PC-9 (cell line): ENCODE measurements at regions not wholly inside any gene's neighbourhood (a gene's known extent, or its start where the extent isn't known, plus 50 kb on each side); places are given as distances from the start of the nearest gene placed in this dataset.

ENCODE experiments used
- BruUV-seq: library from RNA; stranded (reverse); fragments of 400-500 nt; replicated peaks from 2 replicates; lab custom pipeline; 2021; lab: Mats Ljungman, UMichigan
- CTCF ChIA-PET: fragments of 300-600 bp; sonication (Branson Sonifier 250); formaldehyde crosslinking; loops from one replicate; lab custom pipeline; 2022; ENCODE audit warnings: antibody characterized with exemption; lab: Charles Lee
- POLR2A ChIA-PET: fragments of 300-600 bp; sonication (Branson Sonifier 250); formaldehyde crosslinking; loops from one replicate; lab custom pipeline; 2022; ENCODE audit warnings: antibody characterized with exemption; ENCODE audit not compliant: unreplicated experiment; lab: Charles Lee
- DNase-seq, 2 experiments: peaks; one replicate each; pipeline versions ENCODE4 v3.0.0 to v3.0.0-alpha.2; 2015 to 2022; ENCODE audit warnings: mixed read lengths in 1 of 2
- H2AFZ ChIP-seq: fragments of 200-600 bp; sonication (generic); 2 replicates; pipeline ENCODE4 v1.8.1; 2017; ENCODE audit warnings: antibody characterized with exemption
- H3F3A ChIP-seq: fragments of 200-600 bp; sonication (generic); 2 replicates; pipeline ENCODE4 v1.8.1; 2017; ENCODE audit warnings: antibody characterized with exemption, mild to moderate bottlenecking, low read depth; ENCODE audit not compliant: insufficient read depth
- H3K27ac ChIP-seq: fragments of 200-600 bp; sonication (generic); 2 replicates; pipeline ENCODE4 v1.6.1; 2016; ENCODE audit warnings: mixed run types
- H3K27me3 ChIP-seq: fragments of 200-600 bp; sonication (generic); 2 replicates; pipeline ENCODE4 v1.6.1; 2016; ENCODE audit warnings: low read depth, mixed run types; ENCODE audit not compliant: insufficient read depth
- H3K36me3 ChIP-seq: fragments of 200-600 bp; sonication (generic); 2 replicates; pipeline ENCODE4 v1.6.1; 2016; ENCODE audit warnings: low read depth, mixed run types
- H3K4me1 ChIP-seq: fragments of 200-600 bp; sonication (generic); replicated peaks from 2 replicates; pipeline ENCODE4 v1.6.1; 2016; ENCODE audit warnings: mixed run types; ENCODE audit not compliant: insufficient read depth
- H3K4me2 ChIP-seq: fragments of 200-600 bp; sonication (generic); 2 replicates; pipeline ENCODE4 v1.6.1; 2017; ENCODE audit warnings: mixed run types
- H3K4me3 ChIP-seq: fragments of 200-600 bp; sonication (generic); 2 replicates; pipeline ENCODE4 v1.6.1; 2016; ENCODE audit warnings: mixed run types
- H3K79me2 ChIP-seq: fragments of 200-600 bp; sonication (generic); 2 replicates; pipeline ENCODE4 v1.6.1; 2017; ENCODE audit warnings: low read depth, mixed run types
- H3K9me2 ChIP-seq: fragments of 200-600 bp; sonication (generic); 2 replicates; pipeline ENCODE4 v1.8.1; 2017; ENCODE audit warnings: mild to moderate bottlenecking; ENCODE audit not compliant: insufficient read depth
- H3K9me3 ChIP-seq: fragments of 200-600 bp; sonication (generic); 2 replicates; pipeline ENCODE4 v1.8.1; 2016; ENCODE audit warnings: low read depth; ENCODE audit not compliant: insufficient read depth
- H4K20me1 ChIP-seq: fragments of 200-600 bp; sonication (generic); 2 replicates; pipeline ENCODE4 v1.8.1; 2017; ENCODE audit not compliant: insufficient read depth
- EZH2 ChIP-seq: fragments of 200-600 bp; sonication (generic); IDR thresholded peaks from 2 replicates; pipeline ENCODE4 v1.8.0; 2017; ENCODE audit warnings: antibody characterized with exemption, low read depth
- intact Hi-C: fragments of 100-400 bp; cut with micrococcal nuclease; formaldehyde crosslinking; loops from one replicate; pipeline ENCODE4 v1.10.0; 2022; ENCODE audit not compliant: unreplicated experiment
- TF ChIP-seq, protein P1 (sequence below): fragments of 200-600 bp; sonication (generic); conservative IDR thresholded peaks from 2 replicates; pipeline ENCODE4 v1.6.1; 2017; ENCODE audit warnings: mixed run types, antibody characterized with exemption, mild to moderate bottlenecking, moderate library complexity

DNA sequence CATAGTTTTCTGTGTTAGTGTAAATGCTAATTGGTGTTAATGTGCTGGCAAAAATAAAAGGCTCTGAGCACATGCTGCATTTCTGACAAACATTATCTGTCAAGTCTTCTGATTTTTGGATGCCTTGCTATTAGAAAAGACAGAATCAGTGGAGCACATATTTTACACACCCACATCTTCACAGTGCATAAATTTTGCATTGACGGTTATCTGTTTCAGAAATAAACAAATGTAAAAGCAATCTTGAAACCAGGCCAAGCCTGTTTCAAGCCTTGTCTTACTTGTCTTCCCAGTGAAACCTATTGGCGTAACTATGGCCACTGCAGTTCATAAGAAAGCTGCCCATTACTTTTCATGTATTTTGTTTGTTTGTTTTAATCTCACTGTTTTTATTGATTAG lies 333.7 kb upstream of the CDH19 start:
- no peak for DNase-seq
- no peaks in the 10 kb centered on the region; the same call in 1 of the 2 replicates for H3K9me2 ChIP-seq
- no TSS peak for BruUV-seq

DNA sequence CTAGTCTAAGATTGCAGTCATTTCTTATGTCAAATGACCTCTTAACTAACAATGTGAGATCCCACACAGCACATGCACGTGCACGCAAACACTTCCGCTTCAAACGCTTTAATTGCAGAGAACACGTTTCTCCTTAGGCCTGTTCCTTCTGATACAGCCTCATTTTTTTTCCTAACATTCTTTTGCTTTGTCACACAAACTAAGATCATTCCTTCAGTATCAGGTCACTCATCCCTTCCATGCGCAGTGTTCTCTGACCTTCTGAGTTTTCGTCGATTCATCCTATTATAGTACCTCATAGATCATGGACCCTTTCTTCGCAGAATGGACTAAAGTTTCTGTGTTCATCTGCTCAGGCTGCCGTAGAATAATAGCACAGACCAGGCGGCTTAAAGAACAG lies 327.1 kb upstream of the CDH19 start:
- POLR2A ChIA-PET, result no interaction called here

More for the DNA sequence above, 333.7 kb upstream of the CDH19 start:
- TF ChIP-seq, protein P1, sequence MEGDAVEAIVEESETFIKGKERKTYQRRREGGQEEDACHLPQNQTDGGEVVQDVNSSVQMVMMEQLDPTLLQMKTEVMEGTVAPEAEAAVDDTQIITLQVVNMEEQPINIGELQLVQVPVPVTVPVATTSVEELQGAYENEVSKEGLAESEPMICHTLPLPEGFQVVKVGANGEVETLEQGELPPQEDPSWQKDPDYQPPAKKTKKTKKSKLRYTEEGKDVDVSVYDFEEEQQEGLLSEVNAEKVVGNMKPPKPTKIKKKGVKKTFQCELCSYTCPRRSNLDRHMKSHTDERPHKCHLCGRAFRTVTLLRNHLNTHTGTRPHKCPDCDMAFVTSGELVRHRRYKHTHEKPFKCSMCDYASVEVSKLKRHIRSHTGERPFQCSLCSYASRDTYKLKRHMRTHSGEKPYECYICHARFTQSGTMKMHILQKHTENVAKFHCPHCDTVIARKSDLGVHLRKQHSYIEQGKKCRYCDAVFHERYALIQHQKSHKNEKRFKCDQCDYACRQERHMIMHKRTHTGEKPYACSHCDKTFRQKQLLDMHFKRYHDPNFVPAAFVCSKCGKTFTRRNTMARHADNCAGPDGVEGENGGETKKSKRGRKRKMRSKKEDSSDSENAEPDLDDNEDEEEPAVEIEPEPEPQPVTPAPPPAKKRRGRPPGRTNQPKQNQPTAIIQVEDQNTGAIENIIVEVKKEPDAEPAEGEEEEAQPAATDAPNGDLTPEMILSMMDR, result no peak
- no peak for TF ChIP-seq EZH2
- Histone ChIP-seq H3K36me3 (no peaks in the 10 kb centered on the region), H4K20me1 (no peaks in the 10 kb centered on the region), H3K4me1 (no peaks in the 10 kb centered on the region), H3K79me2 (no peaks in the 10 kb centered on the region), H2AFZ (no peak overlapping the region), H3F3A (no peaks in the 10 kb centered on the region), H3K27me3 (no peaks in the 10 kb centered on the region), H3K4me3 (no peak overlapping the region), H3K9me3 (no peaks in the 10 kb centered on the region), H3K27ac (no peak overlapping the region), H3K4me2 (no peak overlapping the region)
- ChIA-PET POLR2A (no interaction called here), CTCF (no interaction called here)
- intact Hi-C loops, result no loop called here

DNA sequence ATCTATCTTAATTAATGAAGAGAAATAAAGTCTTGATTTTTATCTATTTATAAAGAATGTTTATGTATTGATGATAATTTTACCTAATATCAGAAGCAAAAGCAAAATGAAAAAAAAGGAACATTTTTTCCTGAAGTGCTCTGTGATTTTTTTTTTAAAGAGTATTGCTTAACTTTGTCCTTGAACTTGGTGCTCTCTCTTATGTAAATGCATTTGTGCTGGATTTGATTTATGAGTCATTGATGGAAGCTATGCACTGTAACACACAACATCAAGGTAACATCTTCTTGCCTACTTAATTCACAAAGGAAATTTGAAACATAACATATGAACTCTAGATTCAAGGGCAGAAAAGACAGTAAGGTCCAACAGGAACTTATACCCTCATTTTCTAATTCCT lies 312.9 kb upstream of the CDH19 start:
- DNase-seq, result no peak

More for the DNA sequence above, 327.1 kb upstream of the CDH19 start:
- Histone ChIP-seq H3K4me3 (no peak overlapping the region), H3K79me2 (no peaks in the 10 kb centered on the region), H3K9me2 (no peaks in the 10 kb centered on the region; the same call in 1 of the 2 replicates), H2AFZ (no peak overlapping the region), H4K20me1 (no peaks in the 10 kb centered on the region), H3K27ac (no peak overlapping the region), H3K36me3 (no peaks in the 10 kb centered on the region), H3K9me3 (no peaks in the 10 kb centered on the region), H3F3A (no peaks in the 10 kb centered on the region), H3K4me1 (no peaks in the 10 kb centered on the region), H3K27me3 (no peaks in the 10 kb centered on the region), H3K4me2 (no peak overlapping the region)
- intact Hi-C loops, result no loop called here
- CTCF ChIA-PET, result no interaction called here
- DNase-seq, result no peak
- TF ChIP-seq EZH2, result no peak
- BruUV-seq, result no TSS peak

More for the DNA sequence above, 312.9 kb upstream of the CDH19 start:
- Histone ChIP-seq H4K20me1 (no peaks in the 10 kb centered on the region), H3K4me2 (no peak overlapping the region), H3K4me3 (no peak overlapping the region), H3K9me2 (no peaks in the 10 kb centered on the region), H3K27ac (no peak overlapping the region), H3K36me3 (no peaks in the 10 kb centered on the region), H2AFZ (no peak overlapping the region), H3K79me2 (no peaks in the 10 kb centered on the region), H3K4me1 (no peaks in the 10 kb centered on the region), H3K27me3 (no peaks in the 10 kb centered on the region), H3F3A (no peaks in the 10 kb centered on the region), H3K9me3 (no peaks in the 10 kb centered on the region)
- ChIA-PET POLR2A (no interaction called here), CTCF (no interaction called here)
- TF ChIP-seq, protein P1, result no peak
- TF ChIP-seq EZH2, result no peak
- no TSS peak for BruUV-seq
- intact Hi-C loops, result no loop called here
